ENCODE measurements at regions not wholly inside any gene's neighbourhood (a gene's known extent, or its start where the extent isn't known, plus 50 kb on each side); places are given as distances from the start of the nearest gene placed in this dataset.

DNA sequence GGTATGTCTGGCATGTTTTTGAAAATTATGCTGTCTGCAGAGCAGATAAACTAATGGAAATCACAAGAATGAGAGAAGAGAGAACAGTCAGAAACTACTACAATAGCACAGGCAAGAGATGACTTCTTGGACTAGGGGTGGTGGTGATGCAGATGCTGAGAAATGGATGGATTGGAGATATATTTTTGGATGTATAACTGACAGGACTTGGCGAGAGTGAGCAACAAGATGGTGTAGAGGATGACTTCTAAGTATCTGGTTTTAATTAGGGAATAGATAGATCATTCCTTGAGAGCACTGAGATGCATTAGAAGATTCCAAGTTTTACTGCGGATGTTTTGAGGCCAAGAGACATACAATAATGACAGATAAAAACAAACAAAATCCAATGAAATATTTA, 328.2 kb downstream of the PID1 start:
- Histone ChIP-seq H3K9me3 (ENCODE audit: low read length) (no peaks in the 10 kb centered on the region), H3K4me2 (ENCODE audit: low read length) (no peak overlapping the region), H3K9me2 (ENCODE audit: low read depth, low read length) (no peaks in the 10 kb centered on the region), H3K4me1 (ENCODE audit: insufficient read depth, low read length, severe bottlenecking) (no peaks in the 10 kb centered on the region), H3K9ac (ENCODE audit: low read length) (no peak overlapping the region), H3K27me3 (ENCODE audit: insufficient read depth, low read length) (no peaks in the 10 kb centered on the region), H4K20me1 (ENCODE audit: insufficient read depth, low read length) (no peaks in the 10 kb centered on the region), H3K36me3 (ENCODE audit: insufficient read depth, low read length) (no peaks in the 10 kb centered on the region), H3K27ac (ENCODE audit: low read depth, low read length, poor library complexity, severe bottlenecking) (no peak overlapping the region), H2AFZ (ENCODE audit: low read length) (no peak overlapping the region), H3K79me2 (ENCODE audit: insufficient read depth, low read length) (no peaks in the 10 kb centered on the region), H3F3A (ENCODE audit: insufficient read depth, low read length) (no peaks in the 10 kb centered on the region), H3K4me3 (ENCODE audit: low read depth, low read length, poor library complexity, severe bottlenecking) (no peak overlapping the region)
- TF ChIP-seq, protein P1, sequence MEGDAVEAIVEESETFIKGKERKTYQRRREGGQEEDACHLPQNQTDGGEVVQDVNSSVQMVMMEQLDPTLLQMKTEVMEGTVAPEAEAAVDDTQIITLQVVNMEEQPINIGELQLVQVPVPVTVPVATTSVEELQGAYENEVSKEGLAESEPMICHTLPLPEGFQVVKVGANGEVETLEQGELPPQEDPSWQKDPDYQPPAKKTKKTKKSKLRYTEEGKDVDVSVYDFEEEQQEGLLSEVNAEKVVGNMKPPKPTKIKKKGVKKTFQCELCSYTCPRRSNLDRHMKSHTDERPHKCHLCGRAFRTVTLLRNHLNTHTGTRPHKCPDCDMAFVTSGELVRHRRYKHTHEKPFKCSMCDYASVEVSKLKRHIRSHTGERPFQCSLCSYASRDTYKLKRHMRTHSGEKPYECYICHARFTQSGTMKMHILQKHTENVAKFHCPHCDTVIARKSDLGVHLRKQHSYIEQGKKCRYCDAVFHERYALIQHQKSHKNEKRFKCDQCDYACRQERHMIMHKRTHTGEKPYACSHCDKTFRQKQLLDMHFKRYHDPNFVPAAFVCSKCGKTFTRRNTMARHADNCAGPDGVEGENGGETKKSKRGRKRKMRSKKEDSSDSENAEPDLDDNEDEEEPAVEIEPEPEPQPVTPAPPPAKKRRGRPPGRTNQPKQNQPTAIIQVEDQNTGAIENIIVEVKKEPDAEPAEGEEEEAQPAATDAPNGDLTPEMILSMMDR (IDR thresholded peaks at IDR 0.05; ENCODE audit: low read length), result no peak
- TF ChIP-seq EZH2 (IDR thresholded peaks at IDR 0.05; ENCODE audit: borderline replicate concordance, low read length), result no peak

DNA sequence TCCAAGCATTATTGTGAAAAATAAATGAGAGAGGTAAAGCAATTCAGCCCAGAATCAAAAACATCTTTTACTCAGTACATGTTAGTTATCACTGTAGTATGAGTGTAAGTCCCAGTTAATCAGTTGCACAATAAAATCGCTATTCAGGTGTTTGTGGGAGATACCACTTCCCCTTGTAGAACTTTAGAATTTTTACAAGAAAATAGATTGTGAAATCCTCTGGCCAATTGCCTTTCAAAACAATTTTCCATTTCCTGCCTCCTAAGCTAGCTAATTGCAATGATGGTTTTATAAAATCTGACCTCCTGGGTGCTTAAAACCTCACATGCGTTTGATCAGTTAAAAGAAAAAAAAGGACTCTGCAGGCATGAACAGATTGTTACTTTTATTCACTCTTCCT, 332.5 kb downstream of the PID1 start:
- Histone ChIP-seq H3K4me2 (ENCODE audit: low read length) (no peak overlapping the region), H4K20me1 (ENCODE audit: insufficient read depth, low read length) (no peaks in the 10 kb centered on the region), H2AFZ (ENCODE audit: low read length) (no peak overlapping the region), H3K27ac (ENCODE audit: low read depth, low read length, poor library complexity, severe bottlenecking) (no peak overlapping the region), H3F3A (ENCODE audit: insufficient read depth, low read length) (no peaks in the 10 kb centered on the region), H3K79me2 (ENCODE audit: insufficient read depth, low read length) (no peaks in the 10 kb centered on the region), H3K9me2 (ENCODE audit: low read depth, low read length) (no peaks in the 10 kb centered on the region), H3K36me3 (ENCODE audit: insufficient read depth, low read length) (no peaks in the 10 kb centered on the region), H3K9me3 (ENCODE audit: low read length) (no peaks in the 10 kb centered on the region), H3K4me1 (ENCODE audit: insufficient read depth, low read length, severe bottlenecking) (no peaks in the 10 kb centered on the region), H3K4me3 (ENCODE audit: low read depth, low read length, poor library complexity, severe bottlenecking) (no peak overlapping the region), H3K9ac (ENCODE audit: low read length) (no peak overlapping the region), H3K27me3 (ENCODE audit: insufficient read depth, low read length) (no peaks in the 10 kb centered on the region)
- TF ChIP-seq, protein P1 (IDR thresholded peaks at IDR 0.05; ENCODE audit: low read length), result no peak
- no peak for TF ChIP-seq EZH2 (IDR thresholded peaks at IDR 0.05; ENCODE audit: borderline replicate concordance, low read length)

DNA sequence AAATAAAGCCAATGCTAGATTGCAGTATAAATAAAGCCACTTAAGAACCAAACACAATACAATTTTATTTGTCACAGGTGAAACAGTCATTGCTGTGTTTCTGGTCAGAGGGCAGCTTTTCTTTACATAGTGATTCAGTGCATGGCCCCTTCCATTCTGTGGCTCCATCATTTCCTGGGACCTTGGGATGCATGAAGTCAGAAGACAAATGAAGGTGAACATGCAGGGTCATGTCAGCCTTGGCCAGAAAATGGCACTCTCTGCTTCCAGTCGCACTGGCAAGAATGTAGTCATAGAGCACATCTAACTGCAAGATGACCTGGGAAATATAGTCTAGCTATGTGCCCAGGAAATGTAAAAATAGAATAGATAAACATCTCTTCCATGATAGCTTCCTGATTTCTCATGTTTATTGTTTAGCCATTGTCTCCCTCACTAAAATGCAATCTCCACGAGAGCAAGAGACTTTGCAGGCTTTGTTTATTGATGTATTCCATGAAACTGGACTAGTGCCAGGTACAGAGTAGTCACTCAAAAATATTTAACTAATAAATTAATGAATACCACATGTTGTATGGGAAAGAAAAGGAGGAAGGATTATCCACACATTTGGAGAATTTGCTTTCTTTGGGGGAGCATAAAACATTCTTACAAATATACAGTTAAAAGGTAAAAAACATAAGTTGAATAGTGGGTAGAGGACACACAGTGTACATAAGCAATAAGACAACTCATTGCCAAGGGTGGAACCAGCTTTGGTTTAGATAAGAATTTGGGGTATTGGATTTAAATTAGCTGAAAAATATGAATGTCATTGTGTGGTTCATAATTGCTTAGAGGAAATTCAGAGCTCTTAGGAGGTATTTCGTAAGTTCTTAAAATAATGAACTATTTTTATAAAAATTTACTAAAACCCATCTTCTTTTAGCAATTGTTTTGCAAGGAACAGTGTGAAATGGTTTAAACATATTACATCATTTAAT, 343.8 kb downstream of the PID1 start:
- Histone ChIP-seq H4K20me1 (ENCODE audit: insufficient read depth, low read length) (no peaks in the 10 kb centered on the region), H3F3A (ENCODE audit: insufficient read depth, low read length) (no peaks in the 10 kb centered on the region), H3K36me3 (ENCODE audit: insufficient read depth, low read length) (no peaks in the 10 kb centered on the region), H3K9ac (ENCODE audit: low read length) (no peak overlapping the region), H3K27ac (ENCODE audit: low read depth, low read length, poor library complexity, severe bottlenecking) (no peak overlapping the region), H3K27me3 (ENCODE audit: insufficient read depth, low read length) (no peaks in the 10 kb centered on the region), H3K4me3 (ENCODE audit: low read depth, low read length, poor library complexity, severe bottlenecking) (no peak overlapping the region), H2AFZ (ENCODE audit: low read length) (no peak overlapping the region), H3K9me2 (ENCODE audit: low read depth, low read length) (no peaks in the 10 kb centered on the region), H3K9me3 (ENCODE audit: low read length) (no peaks in the 10 kb centered on the region), H3K4me1 (ENCODE audit: insufficient read depth, low read length, severe bottlenecking) (no peaks in the 10 kb centered on the region), H3K4me2 (ENCODE audit: low read length) (no peak overlapping the region), H3K79me2 (ENCODE audit: insufficient read depth, low read length) (no peaks in the 10 kb centered on the region)
- TF ChIP-seq, protein P1 (IDR thresholded peaks at IDR 0.05; ENCODE audit: low read length), result no peak
- TF ChIP-seq EZH2 (IDR thresholded peaks at IDR 0.05; ENCODE audit: borderline replicate concordance, low read length), result no peak
